Middle frontal gyrus (tissue), 1 donor: ENCODE measurements at regions not wholly inside any gene's neighbourhood (a gene's known extent, or its start where the extent isn't known, plus 50 kb on each side); places are given as distances from the start of the nearest gene placed in this dataset.
"Not testable (repeated sequence)": the region's sequence is repeated elsewhere in the genome, so short reads cannot be mapped to it uniquely, and the experiment has no call there.

ENCODE experiments used
- DNase-seq: peaks from one replicate; pipeline ENCODE4 v3.0.0-alpha.2; 2015; ENCODE audit warnings: low spot score; ENCODE audit errors: extremely low spot score

GRCh38 chr4:116027311-116027710 is 913.9 kb upstream of the NDST4 start:
- DNase-seq = no peak

- DNase-seq = no peak
These were observed 911.7 kb upstream of the NDST4 start for GRCh38 chr4:116024954-116025708.

GRCh38 chr4:116023049-116023448 is 909.6 kb upstream of the NDST4 start:
- no peak for DNase-seq

GRCh38 chr4:116020141-116020722 is 906.8 kb upstream of the NDST4 start:
- no peak for DNase-seq

GRCh38 chr4:116018831-116019230 is 905.4 kb upstream of the NDST4 start:
- no peak for DNase-seq

- DNase-seq = no peak
These were observed 902.8 kb upstream of the NDST4 start for GRCh38 chr4:116016201-116016600.

GRCh38 chr4:116015549-116015948 is 902.1 kb upstream of the NDST4 start:
- no peak for DNase-seq

GRCh38 chr4:116015062-116015461 is 901.6 kb upstream of the NDST4 start:
- DNase-seq = no peak

GRCh38 chr4:116010923-116011322 is 897.5 kb upstream of the NDST4 start:
- no peak for DNase-seq

- no peak for DNase-seq
These were observed 892.3 kb upstream of the NDST4 start for GRCh38 chr4:116005806-116006088.

- no peak for DNase-seq
These were observed 891.8 kb upstream of the NDST4 start for GRCh38 chr4:116005037-116005805.

GRCh38 chr4:116001291-116001690 is 887.9 kb upstream of the NDST4 start:
- no peak for DNase-seq

GRCh38 chr4:115986573-115986972 is 873.2 kb upstream of the NDST4 start:
- DNase-seq = no peak

GRCh38 chr4:115975421-115976001 is 862.1 kb upstream of the NDST4 start:
- not testable (repeated sequence) for DNase-seq

- no peak for DNase-seq
These were observed 860.3 kb upstream of the NDST4 start for GRCh38 chr4:115973768-115974167.

GRCh38 chr4:115972967-115973366 is 859.5 kb upstream of the NDST4 start:
- DNase-seq = no peak

GRCh38 chr4:115970859-115971258 is 857.4 kb upstream of the NDST4 start:
- no peak for DNase-seq

- DNase-seq = no peak
These were observed 856.3 kb upstream of the NDST4 start for GRCh38 chr4:115969756-115970155.

GRCh38 chr4:115965588-115965987 is 852.2 kb upstream of the NDST4 start:
- no peak for DNase-seq

- not testable (repeated sequence) for DNase-seq
These were observed 842.8 kb upstream of the NDST4 start for GRCh38 chr4:115956054-115956796.

GRCh38 chr4:115950806-115951205 is 837.4 kb upstream of the NDST4 start:
- DNase-seq = no peak
